ENCODE measurements at regions not wholly inside any gene's neighbourhood (a gene's known extent, or its start where the extent isn't known, plus 50 kb on each side); places are given as distances from the start of the nearest gene placed in this dataset.

GRCh38 chr6:4491501-4492260 lies 284.5 kb upstream of the CDYL start:
- no peak overlapping the region for H3K9ac ChIP-seq (ENCODE audit: low read length)
- H3K9me3 ChIP-seq (ENCODE audit: low read length) = peaks cover 13% of the 10 kb centered on the region
- H4K20me1 ChIP-seq (ENCODE audit: insufficient read depth, low read depth, low read length) = no peaks in the 10 kb centered on the region
- no peaks in the 10 kb centered on the region for H3K36me3 ChIP-seq (ENCODE audit: insufficient read depth, low read length)
- no peak overlapping the region for H3K4me3 ChIP-seq (ENCODE audit: low read length)
- no peaks in the 10 kb centered on the region for H3K27me3 ChIP-seq (ENCODE audit: low read length)
- no peak overlapping the region for H2AFZ ChIP-seq (ENCODE audit: low read length)
- no peak overlapping the region for H3K4me2 ChIP-seq (ENCODE audit: low read depth, low read length, poor library complexity, severe bottlenecking)
- DNase-seq = no peak
- no peaks in the 10 kb centered on the region for H3K79me2 ChIP-seq (ENCODE audit: low read length)
- H3K4me1 ChIP-seq (ENCODE audit: low read length) = no peaks in the 10 kb centered on the region
- H3K27ac ChIP-seq (ENCODE audit: low read length) = no peak overlapping the region
- no peaks in the 10 kb centered on the region for H3K9me2 ChIP-seq (replicated peaks; ENCODE audit: insufficient read depth, low read length)

GRCh38 chr6:4489538-4489937 lies 286.7 kb upstream of the CDYL start:
- Histone ChIP-seq H3K79me2 (ENCODE audit: low read length) (no peaks in the 10 kb centered on the region), H3K4me1 (ENCODE audit: low read length) (no peaks in the 10 kb centered on the region), H3K9me2 (replicated peaks; ENCODE audit: insufficient read depth, low read length) (no peaks in the 10 kb centered on the region), H3K27me3 (ENCODE audit: low read length) (no peaks in the 10 kb centered on the region), H2AFZ (ENCODE audit: low read length) (no peak overlapping the region), H3K4me2 (ENCODE audit: low read depth, low read length, poor library complexity, severe bottlenecking) (no peak overlapping the region), H3K27ac (ENCODE audit: low read length) (no peak overlapping the region), H3K36me3 (ENCODE audit: insufficient read depth, low read length) (no peaks in the 10 kb centered on the region), H3K9ac (ENCODE audit: low read length) (no peak overlapping the region), H4K20me1 (ENCODE audit: insufficient read depth, low read depth, low read length) (no peaks in the 10 kb centered on the region), H3K9me3 (ENCODE audit: low read length) (peaks cover 13% of the 10 kb centered on the region), H3K4me3 (ENCODE audit: low read length) (no peak overlapping the region)
- no peak for DNase-seq

- no peak overlapping the region for H3K4me2 ChIP-seq (ENCODE audit: low read depth, low read length, poor library complexity, severe bottlenecking)
- no peaks in the 10 kb centered on the region for H3K36me3 ChIP-seq (ENCODE audit: insufficient read depth, low read length)
- H3K9ac ChIP-seq (ENCODE audit: low read length) = no peak overlapping the region
- H4K20me1 ChIP-seq (ENCODE audit: insufficient read depth, low read depth, low read length) = no peaks in the 10 kb centered on the region
- peaks cover 13% of the 10 kb centered on the region for H3K9me3 ChIP-seq (ENCODE audit: low read length)
- H3K27ac ChIP-seq (ENCODE audit: low read length) = no peak overlapping the region
- H3K4me3 ChIP-seq (ENCODE audit: low read length) = no peak overlapping the region
- H3K79me2 ChIP-seq (ENCODE audit: low read length) = no peaks in the 10 kb centered on the region
- H3K4me1 ChIP-seq (ENCODE audit: low read length) = no peaks in the 10 kb centered on the region
- DNase-seq = no peak
- no peaks in the 10 kb centered on the region for H3K9me2 ChIP-seq (replicated peaks; ENCODE audit: insufficient read depth, low read length)
- no peaks in the 10 kb centered on the region for H3K27me3 ChIP-seq (ENCODE audit: low read length)
- H2AFZ ChIP-seq (ENCODE audit: low read length) = no peak overlapping the region
Observed at GRCh38 chr6:4488389-4488788, 287.8 kb upstream of the CDYL start.

- H3K9me2 ChIP-seq (replicated peaks; ENCODE audit: insufficient read depth, low read length) = no peaks in the 10 kb centered on the region
- no peak for DNase-seq
- no peaks in the 10 kb centered on the region for H3K79me2 ChIP-seq (ENCODE audit: low read length)
- no peak overlapping the region for H2AFZ ChIP-seq (ENCODE audit: low read length)
- no peaks in the 10 kb centered on the region for H4K20me1 ChIP-seq (ENCODE audit: insufficient read depth, low read depth, low read length)
- H3K9me3 ChIP-seq (ENCODE audit: low read length) = peaks cover 13% of the 10 kb centered on the region
- no peak overlapping the region for H3K27ac ChIP-seq (ENCODE audit: low read length)
- no peaks in the 10 kb centered on the region for H3K27me3 ChIP-seq (ENCODE audit: low read length)
- no peak overlapping the region for H3K4me2 ChIP-seq (ENCODE audit: low read depth, low read length, poor library complexity, severe bottlenecking)
- H3K9ac ChIP-seq (ENCODE audit: low read length) = no peak overlapping the region
- no peaks in the 10 kb centered on the region for H3K36me3 ChIP-seq (ENCODE audit: insufficient read depth, low read length)
- H3K4me3 ChIP-seq (ENCODE audit: low read length) = no peak overlapping the region
- H3K4me1 ChIP-seq (ENCODE audit: low read length) = no peaks in the 10 kb centered on the region
Observed at GRCh38 chr6:4487538-4487937, 288.7 kb upstream of the CDYL start.

- no peaks in the 10 kb centered on the region for H3K27me3 ChIP-seq (ENCODE audit: low read length)
- no peak overlapping the region for H3K9ac ChIP-seq (ENCODE audit: low read length)
- H3K9me2 ChIP-seq (replicated peaks; ENCODE audit: insufficient read depth, low read length) = no peaks in the 10 kb centered on the region
- no peak overlapping the region for H3K4me2 ChIP-seq (ENCODE audit: low read depth, low read length, poor library complexity, severe bottlenecking)
- H3K36me3 ChIP-seq (ENCODE audit: insufficient read depth, low read length) = no peaks in the 10 kb centered on the region
- H4K20me1 ChIP-seq (ENCODE audit: insufficient read depth, low read depth, low read length) = no peaks in the 10 kb centered on the region
- no peaks in the 10 kb centered on the region for H3K4me1 ChIP-seq (ENCODE audit: low read length)
- H3K27ac ChIP-seq (ENCODE audit: low read length) = no peak overlapping the region
- peaks cover 13% of the 10 kb centered on the region for H3K9me3 ChIP-seq (ENCODE audit: low read length)
- no peak overlapping the region for H2AFZ ChIP-seq (ENCODE audit: low read length)
- no peak overlapping the region for H3K4me3 ChIP-seq (ENCODE audit: low read length)
- DNase-seq = no peak
- no peaks in the 10 kb centered on the region for H3K79me2 ChIP-seq (ENCODE audit: low read length)
Observed at GRCh38 chr6:4486568-4487315, 289.5 kb upstream of the CDYL start.

GRCh38 chr6:4485735-4486134 lies 290.5 kb upstream of the CDYL start:
- no peak for DNase-seq
- Histone ChIP-seq H3K79me2 (ENCODE audit: low read length) (no peaks in the 10 kb centered on the region), H4K20me1 (ENCODE audit: insufficient read depth, low read depth, low read length) (no peaks in the 10 kb centered on the region), H3K9me2 (replicated peaks; ENCODE audit: insufficient read depth, low read length) (no peaks in the 10 kb centered on the region), H3K27me3 (ENCODE audit: low read length) (no peaks in the 10 kb centered on the region), H3K9me3 (ENCODE audit: low read length) (peaks cover 13% of the 10 kb centered on the region), H3K27ac (ENCODE audit: low read length) (no peak overlapping the region), H3K4me1 (ENCODE audit: low read length) (no peaks in the 10 kb centered on the region), H2AFZ (ENCODE audit: low read length) (no peak overlapping the region), H3K4me2 (ENCODE audit: low read depth, low read length, poor library complexity, severe bottlenecking) (no peak overlapping the region), H3K4me3 (ENCODE audit: low read length) (no peak overlapping the region), H3K36me3 (ENCODE audit: insufficient read depth, low read length) (no peaks in the 10 kb centered on the region), H3K9ac (ENCODE audit: low read length) (no peak overlapping the region)

GRCh38 chr6:4482461-4482860 lies 293.7 kb upstream of the CDYL start:
- Histone ChIP-seq H3K4me1 (ENCODE audit: low read length) (no peaks in the 10 kb centered on the region), H3K4me2 (ENCODE audit: low read depth, low read length, poor library complexity, severe bottlenecking) (no peak overlapping the region), H3K36me3 (ENCODE audit: insufficient read depth, low read length) (no peaks in the 10 kb centered on the region), H3K4me3 (ENCODE audit: low read length) (no peak overlapping the region), H3K79me2 (ENCODE audit: low read length) (no peaks in the 10 kb centered on the region), H3K27me3 (ENCODE audit: low read length) (no peaks in the 10 kb centered on the region), H3K9me2 (replicated peaks; ENCODE audit: insufficient read depth, low read length) (no peaks in the 10 kb centered on the region), H3K9me3 (ENCODE audit: low read length) (no peaks in the 10 kb centered on the region), H2AFZ (ENCODE audit: low read length) (no peak overlapping the region), H4K20me1 (ENCODE audit: insufficient read depth, low read depth, low read length) (no peaks in the 10 kb centered on the region), H3K27ac (ENCODE audit: low read length) (no peak overlapping the region), H3K9ac (ENCODE audit: low read length) (no peak overlapping the region)
- no peak for DNase-seq

GRCh38 chr6:4480788-4481735 lies 295.1 kb upstream of the CDYL start:
- DNase-seq = no peak
- no peaks in the 10 kb centered on the region for H3K9me3 ChIP-seq (ENCODE audit: low read length)
- no peaks in the 10 kb centered on the region for H4K20me1 ChIP-seq (ENCODE audit: insufficient read depth, low read depth, low read length)
- no peak overlapping the region for H3K4me2 ChIP-seq (ENCODE audit: low read depth, low read length, poor library complexity, severe bottlenecking)
- H2AFZ ChIP-seq (ENCODE audit: low read length) = no peak overlapping the region
- no peaks in the 10 kb centered on the region for H3K9me2 ChIP-seq (replicated peaks; ENCODE audit: insufficient read depth, low read length)
- H3K9ac ChIP-seq (ENCODE audit: low read length) = no peak overlapping the region
- no peak overlapping the region for H3K27ac ChIP-seq (ENCODE audit: low read length)
- no peak overlapping the region for H3K4me3 ChIP-seq (ENCODE audit: low read length)
- H3K4me1 ChIP-seq (ENCODE audit: low read length) = no peaks in the 10 kb centered on the region
- H3K27me3 ChIP-seq (ENCODE audit: low read length) = no peaks in the 10 kb centered on the region
- no peaks in the 10 kb centered on the region for H3K36me3 ChIP-seq (ENCODE audit: insufficient read depth, low read length)
- H3K79me2 ChIP-seq (ENCODE audit: low read length) = no peaks in the 10 kb centered on the region
